ENCODE measurements at regions not wholly inside any gene's neighbourhood (a gene's known extent, or its start where the extent isn't known, plus 50 kb on each side); places are given as distances from the start of the nearest gene placed in this dataset.

- Histone ChIP-seq H3K27ac (ENCODE audit: control insufficient read depth, insufficient read depth, low read length) (no peak overlapping the region), H2AFZ (ENCODE audit: control insufficient read depth, low read length) (no peak overlapping the region), H3K36me3 (ENCODE audit: control insufficient read depth in 2 of 2, extremely low read depth in 1 of 2, insufficient read depth in 2 of 2, low read length in 2 of 2) (no peaks in the 10 kb centered on the region), H3K9ac (ENCODE audit: control insufficient read depth, extremely low read depth, insufficient read depth, low read length) (no peak overlapping the region), H3K4me1 (ENCODE audit: control insufficient read depth, extremely low read depth, insufficient read depth, low read length) (no peaks in the 10 kb centered on the region), H3K9me1 (ENCODE audit: control insufficient read depth, extremely low read depth, insufficient read depth, low read length) (no peaks in the 10 kb centered on the region), H3K4me2 (ENCODE audit: control insufficient read depth, extremely low read depth, insufficient read depth, low read depth, low read length) (no peak overlapping the region), H3K79me2 (ENCODE audit: control insufficient read depth, insufficient read depth, low read length) (no peaks in the 10 kb centered on the region), H3K9me3 (ENCODE audit: control insufficient read depth, low read depth, low read length) (no peaks in the 10 kb centered on the region), H3K27me3 (ENCODE audit: control insufficient read depth, extremely low read depth, insufficient read depth, low read length) (no peaks in the 10 kb centered on the region), H3K4me3 (ENCODE audit: control insufficient read depth in 2 of 3, extremely low read depth in 1 of 3, insufficient read depth in 2 of 3, low read depth in 1 of 3, low read length in 3 of 3) (no peak overlapping the region), H4K20me1 (ENCODE audit: control insufficient read depth, extremely low read depth, insufficient read depth, low read length) (no peaks in the 10 kb centered on the region)
- DNase-seq (ENCODE audit: low read depth, low spot score) (no peak), FAIRE-seq (no peak)
- dilution Hi-C loops (cut with MboI; ENCODE audit: extremely low pct_ligation_motif_present, low sequenced_read_pairs) = no loop called here
- no peak for TF ChIP-seq EZH2 (IDR thresholded peaks at IDR 0.05; ENCODE audit: low read length)
- no peak for TF ChIP-seq CTCF (optimal IDR thresholded peaks at IDR 0.05 in 1 of 3, IDR thresholded peaks at IDR 0.05 in 1 of 3, conservative IDR thresholded peaks at IDR 0.05 in 1 of 3; ENCODE audit: extremely low read depth in 1 of 3, insufficient read depth in 2 of 3, low read length in 3 of 3)
Observed at GRCh38 chr12:76190299-76190698, 105.8 kb upstream of the NAP1L1 start.

- Histone ChIP-seq H3K4me3 (ENCODE audit: control insufficient read depth in 2 of 3, extremely low read depth in 1 of 3, insufficient read depth in 2 of 3, low read depth in 1 of 3, low read length in 3 of 3) (no peak overlapping the region), H3K4me1 (ENCODE audit: control insufficient read depth, extremely low read depth, insufficient read depth, low read length) (no peaks in the 10 kb centered on the region), H3K36me3 (ENCODE audit: control insufficient read depth in 2 of 2, extremely low read depth in 1 of 2, insufficient read depth in 2 of 2, low read length in 2 of 2) (no peaks in the 10 kb centered on the region), H3K79me2 (ENCODE audit: control insufficient read depth, insufficient read depth, low read length) (no peaks in the 10 kb centered on the region), H3K9ac (ENCODE audit: control insufficient read depth, extremely low read depth, insufficient read depth, low read length) (no peak overlapping the region), H3K4me2 (ENCODE audit: control insufficient read depth, extremely low read depth, insufficient read depth, low read depth, low read length) (no peak overlapping the region), H3K27ac (ENCODE audit: control insufficient read depth, insufficient read depth, low read length) (no peak overlapping the region), H3K9me3 (ENCODE audit: control insufficient read depth, low read depth, low read length) (no peaks in the 10 kb centered on the region), H2AFZ (ENCODE audit: control insufficient read depth, low read length) (no peak overlapping the region), H4K20me1 (ENCODE audit: control insufficient read depth, extremely low read depth, insufficient read depth, low read length) (no peaks in the 10 kb centered on the region), H3K27me3 (ENCODE audit: control insufficient read depth, extremely low read depth, insufficient read depth, low read length) (no peaks in the 10 kb centered on the region), H3K9me1 (ENCODE audit: control insufficient read depth, extremely low read depth, insufficient read depth, low read length) (no peaks in the 10 kb centered on the region)
- FAIRE-seq (no peak), DNase-seq (ENCODE audit: low read depth, low spot score) (no peak)
- dilution Hi-C loops (cut with MboI; ENCODE audit: extremely low pct_ligation_motif_present, low sequenced_read_pairs) = no loop called here
- TF ChIP-seq EZH2 (IDR thresholded peaks at IDR 0.05; ENCODE audit: low read length) (no peak), CTCF (optimal IDR thresholded peaks at IDR 0.05 in 1 of 3, IDR thresholded peaks at IDR 0.05 in 1 of 3, conservative IDR thresholded peaks at IDR 0.05 in 1 of 3; ENCODE audit: extremely low read depth in 1 of 3, insufficient read depth in 2 of 3, low read length in 3 of 3) (no peak)
Observed at GRCh38 chr12:76189851-76190250, 105.4 kb upstream of the NAP1L1 start.
